IMR-90 (cell line): ENCODE measurements at regions not wholly inside any gene's neighbourhood (a gene's known extent, or its start where the extent isn't known, plus 50 kb on each side); places are given as distances from the start of the nearest gene placed in this dataset.

Source experiments
- ATAC-seq: fragments of 200-7000 bp; cut with Tn5 transposase; 2 replicates; pipeline ENCODE4 v1.9.1; 2020; ENCODE audit warnings: low read depth, mild to moderate bottlenecking, moderate library complexity
- BruUV-seq: library from RNA; stranded (reverse); fragments of 400-500 nt; replicated peaks from 2 replicates; lab custom pipeline; 2021; lab: Mats Ljungman, UMichigan
- CTCF ChIA-PET: fragments of 300-600 bp; formaldehyde crosslinking; extraction: SDS; loops from one replicate; lab custom pipeline; 2021; ENCODE audit warnings: antibody characterized with exemption; lab: Yijun Ruan, JAX
- POLR2A ChIA-PET: fragments of 300-600 bp; sonication (Branson Sonifier 250); formaldehyde crosslinking; loops from one replicate; lab custom pipeline; 2022; ENCODE audit warnings: antibody characterized with exemption; ENCODE audit not compliant: unreplicated experiment; lab: Charles Lee
- DNase-seq: peaks from one replicate; pipeline ENCODE4 v3.0.0; 2013
- H2AFZ ChIP-seq: replicated peaks from 2 replicates; pipeline ENCODE3; 2013; ENCODE audit warnings: low read length, mild to moderate bottlenecking; ENCODE audit not compliant: poor library complexity
- H2AK5ac ChIP-seq: 2 replicates; pipeline ENCODE4 v1.6.1; 2013; ENCODE audit warnings: low read depth, low read length, inconsistent platforms
- H2AK9ac ChIP-seq: replicated peaks from 2 replicates; pipeline ENCODE3; 2013; ENCODE audit warnings: mild to moderate bottlenecking, low read depth, low read length, moderate library complexity; ENCODE audit not compliant: poor library complexity
- H2BK120ac ChIP-seq: 2 replicates; pipeline ENCODE4 v1.6.1; 2013; ENCODE audit warnings: low read depth, low read length, inconsistent platforms
- H2BK15ac ChIP-seq: 3 replicates; pipeline ENCODE4 v1.6.1; 2013; ENCODE audit warnings: low read depth, low read length, inconsistent platforms
- H2BK20ac ChIP-seq: 2 replicates; pipeline ENCODE4 v1.6.1; 2013; ENCODE audit warnings: low read depth, mild to moderate bottlenecking, inconsistent platforms, low read length, moderate library complexity
- H2BK5ac ChIP-seq: 2 replicates; pipeline ENCODE4 v1.6.1; 2013; ENCODE audit warnings: mild to moderate bottlenecking, low read depth, low read length, inconsistent platforms; ENCODE audit not compliant: poor library complexity, severe bottlenecking
- H3K14ac ChIP-seq: replicated peaks from 2 replicates; pipeline ENCODE4 v1.6.1; 2013; ENCODE audit warnings: low read depth, low read length, inconsistent platforms
- H3K18ac ChIP-seq: 2 replicates; pipeline ENCODE4 v1.6.1; 2013; ENCODE audit warnings: low read depth, low read length, control low read depth
- H3K23ac ChIP-seq: 2 replicates; pipeline ENCODE4 v1.6.1; 2013; ENCODE audit warnings: low read depth, low read length, inconsistent platforms
- H3K27ac ChIP-seq: 2 replicates; pipeline ENCODE4 v1.5.1; 2013; ENCODE audit warnings: mild to moderate bottlenecking, control low read depth, low read length; ENCODE audit not compliant: insufficient read depth
- H3K27me3 ChIP-seq: 2 replicates; pipeline ENCODE4 v1.6.1; 2013; ENCODE audit warnings: low read length; ENCODE audit not compliant: control insufficient read depth, insufficient read depth
- H3K36me3 ChIP-seq: 2 replicates; pipeline ENCODE4 v1.6.1; 2013; ENCODE audit warnings: low read length, mixed read lengths; ENCODE audit not compliant: control insufficient read depth, insufficient read depth
- H3K4ac ChIP-seq: 2 replicates; pipeline ENCODE4 v1.6.1; 2013; ENCODE audit warnings: low read depth, low read length, inconsistent platforms
- H3K4me1 ChIP-seq: 2 replicates; pipeline ENCODE4 v1.6.1; 2013; ENCODE audit warnings: low read length, mixed read lengths; ENCODE audit not compliant: control insufficient read depth, insufficient read depth
- H3K4me2 ChIP-seq: 2 replicates; pipeline ENCODE4 v1.6.1; 2013; ENCODE audit warnings: low read depth, mild to moderate bottlenecking, control low read depth, low read length, moderate library complexity
- H3K4me3 ChIP-seq: 2 replicates; pipeline ENCODE4 v1.5.1; 2013; ENCODE audit warnings: low read depth, mild to moderate bottlenecking, control low read depth, low read length, moderate library complexity; ENCODE audit not compliant: insufficient read depth
- H3K56ac ChIP-seq: 2 replicates; pipeline ENCODE4 v1.6.1; 2013; ENCODE audit warnings: low read length, inconsistent platforms; ENCODE audit not compliant: insufficient read depth; ENCODE audit errors: extremely low read depth
- H3K79me1 ChIP-seq, 2 experiments: 2 replicates each; pipeline ENCODE4 v1.6.1; 2013; ENCODE audit warnings: low read length in 2 of 2, inconsistent platforms in 1 of 2, low read depth in 1 of 2
- H3K9ac ChIP-seq: 2 replicates; pipeline ENCODE4 v1.6.1; 2013; ENCODE audit warnings: low read depth, low read length, control low read depth
- H3K9me1 ChIP-seq: 2 replicates; pipeline ENCODE4 v1.6.1; 2013; ENCODE audit warnings: low read length, inconsistent platforms; ENCODE audit not compliant: insufficient read depth
- H3K9me3 ChIP-seq: 2 replicates; pipeline ENCODE4 v1.6.1; 2013; ENCODE audit warnings: low read length; ENCODE audit not compliant: control insufficient read depth, insufficient read depth
- H4K20me1 ChIP-seq: 2 replicates; pipeline ENCODE4 v1.6.1; 2013; ENCODE audit warnings: low read length, inconsistent platforms; ENCODE audit not compliant: insufficient read depth
- H4K5ac ChIP-seq: 2 replicates; pipeline ENCODE4 v1.6.1; 2013; ENCODE audit warnings: mild to moderate bottlenecking, low read depth, low read length, control low read depth
- H4K8ac ChIP-seq, 2 experiments: 2 replicates each; pipeline ENCODE4 v1.6.1; 2013; ENCODE audit warnings: low read depth in 2 of 2, low read length in 2 of 2, control low read depth in 1 of 2, inconsistent platforms in 1 of 2
- H4K91ac ChIP-seq: 2 replicates; pipeline ENCODE4 v1.6.1; 2013; ENCODE audit warnings: low read depth, low read length, inconsistent platforms; ENCODE audit not compliant: insufficient read depth
- BHLHE40 ChIP-seq: fragments of 150-350 bp; IDR thresholded peaks from 2 replicates; pipeline ENCODE4 v1.6.1; 2016; ENCODE audit warnings: mild to moderate bottlenecking, low read depth, low read length
- CEBPB ChIP-seq: IDR thresholded peaks from 2 replicates; pipeline ENCODE4 v1.6.1; 2012; ENCODE audit warnings: low read depth, low read length, improper control_type of control experiment
- CHD1 ChIP-seq: IDR thresholded peaks from 2 replicates; pipeline ENCODE4 v1.6.1; 2012; ENCODE audit warnings: low read depth, low read length, improper control_type of control experiment
- CTCF ChIP-seq: conservative IDR thresholded peaks from 2 replicates; pipeline ENCODE4 v1.5.1; 2012; ENCODE audit warnings: mild to moderate bottlenecking, low read depth, low read length, improper control_type of control experiment
- ELK1 ChIP-seq: fragments of 150-350 bp; IDR thresholded peaks from 2 replicates; pipeline ENCODE4 v1.6.1; 2016; ENCODE audit warnings: low read depth, mild to moderate bottlenecking, low read length, moderate library complexity, borderline replicate concordance
- FOS ChIP-seq: fragments of 150-350 bp; IDR thresholded peaks from 2 replicates; pipeline ENCODE4 v1.6.1; 2016; ENCODE audit warnings: low read depth, low read length
- MAFK ChIP-seq: IDR thresholded peaks from 2 replicates; pipeline ENCODE4 v1.6.1; 2012; ENCODE audit warnings: low read depth, low read length, improper control_type of control experiment
- MAZ ChIP-seq: IDR thresholded peaks from 2 replicates; pipeline ENCODE4 v1.6.1; 2012; ENCODE audit warnings: low read depth, mild to moderate bottlenecking, low read length, improper control_type of control experiment, moderate library complexity, borderline replicate concordance
- MXI1 ChIP-seq: IDR thresholded peaks from 2 replicates; pipeline ENCODE4 v1.6.1; 2012; ENCODE audit warnings: low read depth, mild to moderate bottlenecking, low read length, moderate library complexity, borderline replicate concordance
- NFE2L2 ChIP-seq: fragments of 150-350 bp; IDR thresholded peaks from 2 replicates; pipeline ENCODE4 v1.6.1; 2016; ENCODE audit warnings: low read depth, mild to moderate bottlenecking, low read length
- POLR2A ChIP-seq: IDR thresholded peaks from 2 replicates; pipeline ENCODE4 v1.6.1; 2012; ENCODE audit warnings: mild to moderate bottlenecking, low read depth, low read length
- RAD21 ChIP-seq: IDR thresholded peaks from 2 replicates; pipeline ENCODE4 v1.6.1; 2012; ENCODE audit warnings: low read length, improper control_type of control experiment
- RCOR1 ChIP-seq: IDR thresholded peaks from 2 replicates; pipeline ENCODE4 v1.6.1; 2012; ENCODE audit warnings: mild to moderate bottlenecking, low read length, improper control_type of control experiment; ENCODE audit not compliant: insufficient replicate concordance
- RFX5 ChIP-seq: IDR thresholded peaks from 2 replicates; pipeline ENCODE4 v1.8.0; 2012; ENCODE audit warnings: low read depth, mild to moderate bottlenecking, low read length, moderate library complexity
- SMC3 ChIP-seq: fragments of 150-350 bp; IDR thresholded peaks from 2 replicates; pipeline ENCODE4 v1.6.1; 2016; ENCODE audit warnings: low read depth, mild to moderate bottlenecking, antibody characterized with exemption, low read length, moderate library complexity
- USF2 ChIP-seq: fragments of 150-350 bp; IDR thresholded peaks from 2 replicates; pipeline ENCODE4 v1.6.1; 2017; ENCODE audit warnings: mild to moderate bottlenecking, antibody characterized with exemption, low read length, low read depth
- WGBS, 2 experiments: methylation state at CpG; one replicate each; pipeline versions ENCODE4 v1.1.5 to v1.1.7; 2013; ENCODE audit warnings: missing lambda C conversion rate in 2 of 2; ENCODE audit not compliant: insufficient read length in 1 of 2; ENCODE audit errors: extremely low coverage in 2 of 2; 5-methylcytosine and 5-hydroxymethylcytosine counted together
- dilution Hi-C: fragments of 300-500 bp; cut with HindIII; formaldehyde crosslinking; loops from one replicate; pipeline ENCODE4 v1.14.3; 2018; ENCODE audit warnings: low sequenced_read_pairs; ENCODE audit not compliant: unreplicated experiment
- in situ Hi-C: fragments of 300-500 bp; cut with MboI; formaldehyde crosslinking; loops from 3 replicates; pipeline ENCODE4 v1.14.3; 2019; ENCODE audit warnings: low sequenced_read_pairs, inconsistent platforms, mixed read lengths
- intact Hi-C: fragments of 100-400 bp; cut with micrococcal nuclease; formaldehyde crosslinking; loops from 2 replicates; pipeline ENCODE4 v1.10.0; 2022

- in situ Hi-C loops = no loop called here
- peaks cover 2% of the 10 kb centered on the region for H3K4me1 ChIP-seq
- H2AK5ac ChIP-seq = no peak overlapping the region
- no peaks in the 10 kb centered on the region for H3K79me1 ChIP-seq
- H2BK120ac ChIP-seq = no peak overlapping the region
- H3K23ac ChIP-seq = no peak overlapping the region
- no peak overlapping the region for H2AK9ac ChIP-seq
- TF ChIP-seq NFE2L2 (no peak), BHLHE40 (no peak), MXI1 (no peak), FOS (no peak), CEBPB (no peak), SMC3 (no peak), ELK1 (no peak), CTCF (no peak), MAZ (no peak), POLR2A (no peak), USF2 (no peak), RCOR1 (no peak), RFX5 (no peak), MAFK (no peak), CHD1 (no peak), RAD21 (no peak)
- no peak overlapping the region for H3K56ac ChIP-seq
- dilution Hi-C loops = no loop called here
- ChIA-PET POLR2A (no interaction called here), CTCF (no interaction called here)
- no peaks in the 10 kb centered on the region for H4K20me1 ChIP-seq
- DNase-seq (no peak), ATAC-seq (no peak)
- H2BK15ac ChIP-seq = no peak overlapping the region
- no peak overlapping the region for H4K8ac ChIP-seq
- no peak overlapping the region for H2AFZ ChIP-seq
- H3K27me3 ChIP-seq = no peaks in the 10 kb centered on the region
- H3K18ac ChIP-seq = no peak overlapping the region
- no peak overlapping the region for H2BK20ac ChIP-seq
- H3K4me2 ChIP-seq = no peak overlapping the region
- H3K4me3 ChIP-seq = no peak overlapping the region
- H3K9me3 ChIP-seq = no peaks in the 10 kb centered on the region
- no peaks in the 10 kb centered on the region for H3K36me3 ChIP-seq
- intact Hi-C loops = no loop called here
- no peak overlapping the region for H3K27ac ChIP-seq
- no peak overlapping the region for H3K4ac ChIP-seq
- no CpG with 5 or more reads among the region's 5 CpGs for WGBS, 2 experiments
- no peak overlapping the region for H3K9ac ChIP-seq
- H4K91ac ChIP-seq = no peak overlapping the region
- no peaks in the 10 kb centered on the region for H3K9me1 ChIP-seq
- no TSS peak for BruUV-seq
- H2BK5ac ChIP-seq = no peak overlapping the region
- H3K14ac ChIP-seq = no peak overlapping the region
- no peak overlapping the region for H4K5ac ChIP-seq
These were observed 460.9 kb upstream of the KCNMB2 start for GRCh38 chr3:178075344-178075743.
